Natural killer cell (primary cell): ENCODE measurements at regions not wholly inside any gene's neighbourhood (a gene's known extent, or its start where the extent isn't known, plus 50 kb on each side); places are given as distances from the start of the nearest gene placed in this dataset.

Experiments
- ATAC-seq, 3 donors: fragments of 150-1000 bp in 2 of 3; fragments of 200-7000 bp in 1 of 3; cut with Tn5 transposase; 1 replicate in 1 of 3; 2 replicates in 2 of 3; pipeline ENCODE4 v1.10.0; 2021; ENCODE audit warnings: mild to moderate bottlenecking in 2 of 3, moderate library complexity in 2 of 3
- DNase-seq, 2 donors: peaks; one replicate each; pipeline versions ENCODE4 v3.0.0 to v3.0.0-alpha.2; 2013 to 2021; ENCODE audit warnings: mixed read lengths in 1 of 2
- H3K27ac ChIP-seq: one replicate; pipeline ENCODE4 v1.5.1; 2013; ENCODE audit warnings: mild to moderate bottlenecking, low read length
- H3K27me3 ChIP-seq: one replicate; pipeline ENCODE4 v1.6.1; 2013; ENCODE audit warnings: low read length; ENCODE audit not compliant: control insufficient read depth, insufficient read depth
- H3K36me3 ChIP-seq: one replicate; pipeline ENCODE4 v1.6.1; 2013; ENCODE audit warnings: low read length; ENCODE audit not compliant: control insufficient read depth, insufficient read depth
- H3K4me1 ChIP-seq: one replicate; pipeline ENCODE4 v1.6.1; 2013; ENCODE audit warnings: low read length; ENCODE audit not compliant: control insufficient read depth, insufficient read depth
- H3K4me3 ChIP-seq: one replicate; pipeline ENCODE4 v1.5.1; 2013; ENCODE audit warnings: low read length
- H3K9me3 ChIP-seq: one replicate; pipeline ENCODE4 v1.6.1; 2013; ENCODE audit warnings: low read length; ENCODE audit not compliant: control insufficient read depth, insufficient read depth
- H3K27ac Mint-ChIP-seq, 2 donors: one replicate each; pipeline ENCODE4 v1.8.0; 2022; ENCODE audit warnings: mild to moderate bottlenecking in 2 of 2, mixed read lengths in 2 of 2, moderate library complexity in 1 of 2
- H3K27me3 Mint-ChIP-seq, 2 donors: one replicate each; pipeline ENCODE4 v1.8.0; 2022; ENCODE audit warnings: low read depth in 2 of 2, mixed read lengths in 2 of 2
- H3K36me3 Mint-ChIP-seq: one replicate; pipeline ENCODE4 v1.8.0; 2022; ENCODE audit warnings: mixed read lengths
- H3K4me1 Mint-ChIP-seq, 2 donors: one replicate each; pipeline ENCODE4 v1.8.0; 2022; ENCODE audit warnings: mixed read lengths in 2 of 2
- H3K4me3 Mint-ChIP-seq: one replicate; pipeline ENCODE4 v1.8.0; 2022; ENCODE audit warnings: mild to moderate bottlenecking, moderate library complexity, mixed read lengths
- H3K9me3 Mint-ChIP-seq, 2 donors: one replicate each; pipeline ENCODE4 v1.8.0; 2022; ENCODE audit warnings: mixed read lengths in 2 of 2
- CTCF ChIP-seq: fragments of 200-600 bp; IDR thresholded peaks from one replicate; pipeline ENCODE4 v1.8.0; 2022; ENCODE audit warnings: antibody characterized with exemption
- WGBS: methylation state at CpG from one replicate; pipeline ENCODE4 v1.1.7; 2013; ENCODE audit warnings: missing lambda C conversion rate; ENCODE audit not compliant: insufficient coverage; 5-methylcytosine and 5-hydroxymethylcytosine counted together
- intact Hi-C: fragments of 100-400 bp; cut with micrococcal nuclease; formaldehyde crosslinking; loops from one replicate; pipeline ENCODE4 v1.14.2; 2022

- no peaks in the 10 kb centered on the region for H3K9me3 ChIP-seq
- ATAC-seq (no peak), DNase-seq (no peak)
- H3K36me3 ChIP-seq, result no peaks in the 10 kb centered on the region
- H3K9me3 Mint-ChIP-seq, result no peaks in the 10 kb centered on the region
- intact Hi-C loops, result no loop called here
- H3K27ac Mint-ChIP-seq, result no peak overlapping the region
- no peaks in the 10 kb centered on the region for H3K27me3 ChIP-seq
- no peaks in the 10 kb centered on the region for H3K4me1 ChIP-seq
- no peak for TF ChIP-seq CTCF
- no peaks in the 10 kb centered on the region for H3K36me3 Mint-ChIP-seq
- no peak overlapping the region for H3K4me3 ChIP-seq
- no peak overlapping the region for H3K4me3 Mint-ChIP-seq
- 89% methylated on average over 5 of the region's 5 CpGs for WGBS
- peaks cover 16% of the 10 kb centered on the region in 2 donors for H3K27me3 Mint-ChIP-seq
- no peak overlapping the region for H3K27ac ChIP-seq
- H3K4me1 Mint-ChIP-seq, result no peaks in the 10 kb centered on the region
These were observed 177.6 kb downstream of the JCAD start for GRCh38 chr10:29881811-29882210.

DNA sequence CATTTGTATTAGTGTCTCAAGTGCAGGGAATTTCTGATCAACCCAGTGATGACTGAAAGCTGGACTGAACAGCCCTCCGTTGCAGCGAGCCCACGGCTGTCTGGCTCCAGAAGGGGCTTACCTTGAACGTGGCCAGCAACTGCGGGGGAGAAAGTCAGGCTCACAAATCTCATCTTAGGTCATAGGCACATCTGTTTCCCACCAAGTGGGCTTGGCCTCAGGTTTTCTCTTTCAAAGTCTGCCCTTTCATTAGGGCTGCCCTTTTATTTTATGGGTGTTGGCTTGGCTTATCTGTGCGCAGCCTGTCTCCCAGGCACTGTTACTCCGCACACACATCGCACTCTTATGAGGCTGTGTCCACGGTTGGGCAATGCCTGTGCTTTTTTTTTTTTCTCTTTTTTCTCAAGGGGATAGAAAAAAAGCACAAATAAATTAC lies 178.0 kb downstream of the JCAD start:
- no peaks in the 10 kb centered on the region for H3K36me3 ChIP-seq
- no peaks in the 10 kb centered on the region for H3K4me1 ChIP-seq
- no peak for ATAC-seq
- intact Hi-C loops, result no loop called here
- DNase-seq, result no peak
- Mint-ChIP-seq H3K36me3 (no peaks in the 10 kb centered on the region), H3K27ac (no peak overlapping the region), H3K4me3 (no peak overlapping the region), H3K27me3 (peaks cover 19 to 21% of the 10 kb centered on the region in 2 donors), H3K4me1 (no peaks in the 10 kb centered on the region), H3K9me3 (no peaks in the 10 kb centered on the region)
- no peaks in the 10 kb centered on the region for H3K9me3 ChIP-seq
- WGBS, result 90% methylated on average over 9 of the region's 9 CpGs
- no peak overlapping the region for H3K4me3 ChIP-seq
- H3K27me3 ChIP-seq, result no peaks in the 10 kb centered on the region
- no peak for TF ChIP-seq CTCF
- no peak overlapping the region for H3K27ac ChIP-seq

- H3K4me1 Mint-ChIP-seq, result no peaks in the 10 kb centered on the region
- no peak overlapping the region for H3K4me3 Mint-ChIP-seq
- ATAC-seq (no peak), DNase-seq (no peak)
- 91% methylated on average over 4 of the region's 5 CpGs for WGBS
- no peak overlapping the region for H3K4me3 ChIP-seq
- no peaks in the 10 kb centered on the region for H3K9me3 Mint-ChIP-seq
- H3K27me3 ChIP-seq, result no peaks in the 10 kb centered on the region
- H3K9me3 ChIP-seq, result no peaks in the 10 kb centered on the region
- H3K27me3 Mint-ChIP-seq, result peaks cover 18 to 26% of the 10 kb centered on the region in 2 donors
- H3K27ac Mint-ChIP-seq, result no peak overlapping the region
- no peak overlapping the region for H3K27ac ChIP-seq
- no peaks in the 10 kb centered on the region for H3K36me3 Mint-ChIP-seq
- no peaks in the 10 kb centered on the region for H3K36me3 ChIP-seq
- TF ChIP-seq CTCF, result no peak
- intact Hi-C loops, result no loop called here
- H3K4me1 ChIP-seq, result no peaks in the 10 kb centered on the region
These were observed 178.5 kb downstream of the JCAD start for GRCh38 chr10:29880856-29881255.

DNA sequence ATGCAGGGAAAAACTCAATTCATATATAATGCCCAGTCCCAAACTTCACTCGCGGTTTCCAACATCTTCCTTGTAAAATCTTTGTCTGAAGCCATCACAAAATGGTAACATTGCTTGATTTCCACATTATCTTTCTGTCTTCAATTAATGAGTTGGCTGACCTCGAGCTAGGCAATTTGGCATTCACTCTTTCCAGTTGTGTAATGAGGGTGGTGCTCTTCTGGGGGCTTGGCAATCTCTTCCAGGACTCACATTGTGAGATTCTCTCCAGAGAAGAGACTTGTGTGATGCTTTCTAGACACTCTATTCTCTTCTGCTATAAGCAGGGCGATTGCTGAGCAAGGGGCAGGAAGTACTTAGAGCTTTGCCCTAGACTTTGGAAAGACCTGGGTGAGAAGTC lies 179.5 kb downstream of the JCAD start:
- H3K4me1 Mint-ChIP-seq, result no peaks in the 10 kb centered on the region

More for the DNA sequence above, 179.5 kb downstream of the JCAD start:
- no peak overlapping the region for H3K4me3 ChIP-seq
- Mint-ChIP-seq H3K4me3 (no peak overlapping the region), H3K27ac (no peak overlapping the region), H3K36me3 (no peaks in the 10 kb centered on the region), H3K27me3 (peaks cover 20 to 29% of the 10 kb centered on the region in 2 donors), H3K9me3 (no peaks in the 10 kb centered on the region)
- no peak for ATAC-seq
- DNase-seq, result no peak
- no peak overlapping the region for H3K27ac ChIP-seq
- no peaks in the 10 kb centered on the region for H3K36me3 ChIP-seq
- H3K4me1 ChIP-seq, result no peaks in the 10 kb centered on the region
- TF ChIP-seq CTCF, result no peak
- no peaks in the 10 kb centered on the region for H3K9me3 ChIP-seq
- no peaks in the 10 kb centered on the region for H3K27me3 ChIP-seq
- 87% methylated on average over 4 of the region's 4 CpGs for WGBS
- intact Hi-C loops, result no loop called here
